ENCODE measurements at regions not wholly inside any gene's neighbourhood (a gene's known extent, or its start where the extent isn't known, plus 50 kb on each side); places are given as distances from the start of the nearest gene placed in this dataset.

- TF ChIP-seq EZH2 (IDR thresholded peaks at IDR 0.05; ENCODE audit: low read depth, low read length, severe bottlenecking) (no peak), CEBPB (IDR thresholded peaks at IDR 0.05; ENCODE audit: low read depth, low read length) (no peak), RBBP5 (IDR thresholded peaks at IDR 0.05; ENCODE audit: borderline replicate concordance, low read depth, low read length) (no peak), POLR2A (IDR thresholded peaks at IDR 0.05; ENCODE audit: control extremely low read depth in 1 of 2, low read depth in 2 of 2, low read length in 2 of 2) (no peak), TAF1 (IDR thresholded peaks at IDR 0.05; ENCODE audit: low read depth, low read length) (no peak)
Measured at GRCh38 chr6:148155293-148155692, 187.3 kb upstream of the SASH1 start (continued).

Measured in H1 (cell line).